ENCODE measurements at regions not wholly inside any gene's neighbourhood (a gene's known extent, or its start where the extent isn't known, plus 50 kb on each side); places are given as distances from the start of the nearest gene placed in this dataset.

DNA sequence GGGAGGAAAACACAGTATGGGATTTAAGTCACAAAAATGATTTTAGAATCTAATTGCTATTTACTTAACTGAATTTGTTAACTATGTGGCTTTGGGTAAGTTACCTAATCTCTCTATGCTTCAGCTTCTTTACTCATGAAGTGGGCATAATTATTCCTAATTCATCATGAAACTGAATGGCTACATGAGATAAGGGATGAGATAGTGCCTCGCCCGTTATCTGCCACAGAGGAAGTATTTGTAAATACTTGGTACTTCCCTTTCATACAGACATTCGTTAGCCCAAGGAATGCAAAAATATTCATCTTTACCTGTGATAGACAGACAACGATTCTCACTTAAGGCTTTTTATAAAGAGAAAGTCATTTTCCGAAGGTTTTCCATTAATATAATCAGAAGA is 221.2 kb upstream of the BLID start:
- no peak for TF ChIP-seq CTCF (IDR thresholded peaks at IDR 0.05)
- POLR2A ChIA-PET = no interaction called here
- Mint-ChIP-seq H3K27me3 (peaks cover 4% of the 10 kb centered on the region), H3K27ac (no peak overlapping the region), H3K9me3 (no peaks in the 10 kb centered on the region), H3K4me1 (ENCODE audit: low read depth) (no peaks in the 10 kb centered on the region), H3K36me3 (ENCODE audit: low read depth) (no peaks in the 10 kb centered on the region), H3K4me3 (no peak overlapping the region)
- DNase-seq (no peak), ATAC-seq (no peak)
- intact Hi-C loops (cut with micrococcal nuclease) = no loop called here
- CTCF ChIA-PET = no interaction called here

DNA sequence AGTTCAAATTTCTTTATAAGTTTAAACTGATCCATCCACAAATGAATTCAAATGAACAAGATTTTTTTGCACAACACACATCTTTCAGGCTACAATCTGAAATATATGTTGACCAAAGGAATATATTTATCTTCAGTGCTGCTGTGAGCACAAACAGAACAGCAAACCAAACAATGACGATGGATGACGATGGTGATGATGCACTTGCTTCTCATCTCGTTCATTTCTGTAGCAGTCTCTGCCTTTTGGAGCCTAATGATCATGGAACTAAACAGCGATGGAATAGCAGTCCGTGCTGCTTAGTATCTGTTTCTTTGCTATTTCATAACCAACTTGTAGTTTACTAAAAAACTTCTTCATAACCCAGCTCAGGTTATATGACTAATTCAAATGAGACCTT is 220.7 kb upstream of the BLID start:
- Mint-ChIP-seq H3K27me3 (peaks cover 4% of the 10 kb centered on the region), H3K36me3 (ENCODE audit: low read depth) (no peaks in the 10 kb centered on the region), H3K4me3 (no peak overlapping the region), H3K4me1 (ENCODE audit: low read depth) (no peaks in the 10 kb centered on the region), H3K9me3 (no peaks in the 10 kb centered on the region), H3K27ac (no peak overlapping the region)
- DNase-seq (no peak), ATAC-seq (no peak)
- no peak for TF ChIP-seq CTCF (IDR thresholded peaks at IDR 0.05)
- ChIA-PET POLR2A (no interaction called here), CTCF (no interaction called here)
- intact Hi-C loops (cut with micrococcal nuclease) = no loop called here

GRCh38 chr11:122334546-122335339 is 218.7 kb upstream of the BLID start:
- ATAC-seq (no peak), DNase-seq (no peak)
- Mint-ChIP-seq H3K36me3 (ENCODE audit: low read depth) (no peaks in the 10 kb centered on the region), H3K4me3 (no peak overlapping the region), H3K9me3 (no peaks in the 10 kb centered on the region), H3K27ac (no peak overlapping the region), H3K27me3 (peaks cover 4% of the 10 kb centered on the region), H3K4me1 (ENCODE audit: low read depth) (no peaks in the 10 kb centered on the region)
- no peak for TF ChIP-seq CTCF (IDR thresholded peaks at IDR 0.05)
- POLR2A ChIA-PET = no interaction called here
- intact Hi-C loops (cut with micrococcal nuclease) = no loop called here
- CTCF ChIA-PET = no interaction called here

- DNase-seq (no peak), ATAC-seq (no peak)
- H3K27ac Mint-ChIP-seq = no peak overlapping the region
- ChIA-PET POLR2A (no interaction called here), CTCF (no interaction called here)
- peaks cover 4% of the 10 kb centered on the region for H3K27me3 Mint-ChIP-seq
- intact Hi-C loops (cut with micrococcal nuclease) = no loop called here
- no peaks in the 10 kb centered on the region for H3K4me1 Mint-ChIP-seq (ENCODE audit: low read depth)
- no peaks in the 10 kb centered on the region for H3K9me3 Mint-ChIP-seq
- H3K36me3 Mint-ChIP-seq (ENCODE audit: low read depth) = no peaks in the 10 kb centered on the region
- TF ChIP-seq CTCF (IDR thresholded peaks at IDR 0.05) = no peak
- no peak overlapping the region for H3K4me3 Mint-ChIP-seq
These were observed 217.5 kb upstream of the BLID start for GRCh38 chr11:122333467-122333866.

DNA sequence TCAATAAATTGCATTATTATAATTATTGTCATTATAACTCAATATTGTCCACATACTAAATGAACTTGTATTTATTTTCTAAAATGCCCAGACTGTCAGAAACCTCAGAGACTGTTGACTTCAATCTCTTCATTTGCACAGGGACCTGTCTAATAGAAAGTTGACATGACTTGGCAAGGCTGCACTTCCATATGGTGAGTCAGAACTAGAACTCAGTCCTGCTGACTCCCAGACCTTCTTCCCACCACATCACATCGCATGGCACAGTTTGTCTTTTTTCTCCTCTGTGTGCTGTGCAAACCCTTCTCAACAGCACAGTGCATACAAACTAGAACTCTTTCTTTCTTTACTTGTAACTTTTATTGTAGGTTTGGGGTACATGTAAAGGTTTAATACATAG is 215.1 kb upstream of the BLID start:
- no peak for ATAC-seq
- Mint-ChIP-seq H3K4me3 (no peak overlapping the region), H3K4me1 (ENCODE audit: low read depth) (no peaks in the 10 kb centered on the region), H3K36me3 (ENCODE audit: low read depth) (no peaks in the 10 kb centered on the region), H3K9me3 (no peaks in the 10 kb centered on the region), H3K27ac (no peak overlapping the region), H3K27me3 (peaks cover 4% of the 10 kb centered on the region)
- TF ChIP-seq CTCF (IDR thresholded peaks at IDR 0.05) = no peak
- intact Hi-C loops (cut with micrococcal nuclease) = no loop called here
- no peak for DNase-seq
- ChIA-PET POLR2A (no interaction called here), CTCF (no interaction called here)

Data from activated CD8-positive, alpha-beta T cell treated with anti-CD3 and anti-CD28 coated beads for 36 hours (primary cell).